ENCODE measurements at regions not wholly inside any gene's neighbourhood (a gene's known extent, or its start where the extent isn't known, plus 50 kb on each side); places are given as distances from the start of the nearest gene placed in this dataset.

GRCh38 chr15:62981071-62981470 lies 61.5 kb upstream of the TPM1 start:
- TF ChIP-seq CTCF (IDR thresholded peaks at IDR 0.05): no peak
- TF ChIP-seq POLR2A (IDR thresholded peaks at IDR 0.05): no peak
